Activated T-cell treated with anti-CD3 and anti-CD28 coated beads for 1 hour (primary cell): ENCODE measurements at regions not wholly inside any gene's neighbourhood (a gene's known extent, or its start where the extent isn't known, plus 50 kb on each side); places are given as distances from the start of the nearest gene placed in this dataset.

Source experiments
- DNase-seq: peaks from one replicate; pipeline ENCODE4 v3.0.0-alpha.2; 2020; ENCODE audit warnings: low read depth

DNA sequence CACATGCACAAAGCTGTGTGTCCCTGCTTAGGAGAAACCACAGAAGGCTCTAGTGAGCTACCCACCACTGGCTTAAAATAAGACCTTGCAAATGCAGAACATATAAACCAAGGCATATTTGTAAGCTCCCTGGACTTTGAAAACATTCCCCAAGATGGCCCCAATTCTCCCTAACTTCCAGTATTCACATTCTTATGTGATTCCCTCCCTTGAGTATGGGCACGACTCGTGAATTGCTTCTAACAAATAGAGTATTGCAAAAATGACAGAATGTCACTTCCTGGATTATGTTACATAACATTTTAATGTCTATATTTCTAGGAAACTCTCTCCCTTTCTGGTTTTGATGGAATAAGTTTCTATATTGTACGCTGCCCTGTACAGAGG, 131.8 kb upstream of the MCTP2 start:
- DNase-seq = no peak

- DNase-seq = no peak
These were observed 132.3 kb upstream of the MCTP2 start for GRCh38 chr15:94098921-94099573.

DNA sequence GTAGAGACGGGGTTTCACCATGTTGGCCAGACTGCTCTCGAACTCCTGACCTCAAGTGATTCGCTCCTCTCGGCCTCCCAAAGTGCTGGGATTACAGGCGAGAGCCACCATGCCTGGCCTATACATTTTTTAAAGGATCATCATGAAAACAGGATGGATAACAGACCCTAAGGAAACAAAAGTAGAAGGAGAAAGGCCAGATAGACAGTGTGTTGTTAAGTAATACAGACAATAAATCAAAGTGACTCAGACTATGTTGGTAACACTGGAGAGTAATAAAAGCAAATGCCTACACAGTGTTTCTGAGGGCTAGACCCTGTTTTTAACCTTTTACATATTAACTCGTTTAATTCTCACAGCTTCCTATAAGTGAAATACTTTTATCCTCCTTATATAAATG, 133.8 kb upstream of the MCTP2 start:
- DNase-seq = no peak

DNA sequence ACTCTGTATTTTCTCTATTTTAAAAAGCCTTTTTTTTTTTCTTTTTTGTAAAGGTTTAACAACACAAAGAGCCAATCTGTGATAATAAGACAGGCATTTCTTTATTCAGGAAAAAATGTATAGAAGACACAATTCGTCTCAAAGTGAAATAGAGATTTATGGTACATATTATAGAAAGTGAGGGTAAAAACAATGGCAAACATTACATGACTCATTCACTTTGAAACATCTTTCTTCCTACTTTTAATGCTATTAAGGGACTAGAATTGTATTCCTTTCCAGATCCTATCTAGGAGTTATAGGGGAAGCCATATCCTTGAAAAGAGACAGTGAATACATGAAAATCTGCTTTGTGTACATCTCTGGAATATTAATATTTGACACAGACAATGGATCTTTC, 137.1 kb upstream of the MCTP2 start:
- no peak for DNase-seq

DNA sequence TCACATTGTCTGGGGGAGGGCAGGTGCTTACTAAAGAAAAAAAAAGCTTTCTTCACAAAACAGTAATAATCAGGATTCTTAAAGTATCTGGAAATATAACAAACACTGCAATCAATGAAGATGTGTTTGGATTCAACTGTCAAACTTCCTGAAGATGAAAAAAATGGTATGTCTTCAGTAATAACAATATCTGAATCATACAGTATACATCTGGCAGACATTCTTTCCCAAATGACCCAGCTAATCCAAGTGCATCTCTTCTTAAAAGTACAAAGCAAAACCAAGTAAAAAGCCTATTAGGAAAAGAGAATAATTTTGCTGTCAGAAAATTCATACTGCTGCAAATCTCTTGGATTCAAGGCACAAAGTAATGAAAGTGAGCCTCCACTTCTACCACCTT, 145.0 kb upstream of the MCTP2 start:
- no peak for DNase-seq

DNA sequence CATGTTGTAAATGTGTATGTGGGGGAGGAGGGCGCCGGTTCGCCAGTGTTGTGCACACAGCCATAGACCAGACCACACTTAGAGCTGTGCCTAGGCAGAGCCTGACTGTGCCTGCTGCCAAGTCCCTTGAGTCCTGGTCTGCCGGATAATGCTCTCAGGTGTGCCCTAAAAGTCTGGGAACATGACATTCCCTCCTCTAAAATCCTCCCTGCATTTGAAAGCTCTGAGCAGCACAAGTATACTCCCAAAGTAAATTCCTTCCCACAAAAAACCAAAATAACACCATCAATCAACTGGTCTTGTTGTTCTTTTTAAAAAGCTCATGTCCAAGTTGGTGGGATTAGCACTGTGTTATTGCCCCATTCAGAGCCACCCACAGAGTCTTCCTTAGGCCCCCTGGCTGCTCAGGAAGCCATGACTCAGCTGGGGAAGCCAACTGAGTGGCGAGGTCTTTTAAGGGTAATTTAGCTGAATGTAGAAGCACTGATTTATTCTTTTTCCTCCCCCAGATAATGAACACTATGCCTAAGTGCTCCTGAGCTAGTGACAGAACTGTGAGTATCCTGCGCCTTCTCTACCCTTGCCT, 147.8 kb upstream of the MCTP2 start:
- no peak for DNase-seq

GRCh38 chr15:94081829-94082228, 149.5 kb upstream of the MCTP2 start:
- DNase-seq = no peak

GRCh38 chr15:94080989-94081605, 150.3 kb upstream of the MCTP2 start:
- no peak for DNase-seq

DNA sequence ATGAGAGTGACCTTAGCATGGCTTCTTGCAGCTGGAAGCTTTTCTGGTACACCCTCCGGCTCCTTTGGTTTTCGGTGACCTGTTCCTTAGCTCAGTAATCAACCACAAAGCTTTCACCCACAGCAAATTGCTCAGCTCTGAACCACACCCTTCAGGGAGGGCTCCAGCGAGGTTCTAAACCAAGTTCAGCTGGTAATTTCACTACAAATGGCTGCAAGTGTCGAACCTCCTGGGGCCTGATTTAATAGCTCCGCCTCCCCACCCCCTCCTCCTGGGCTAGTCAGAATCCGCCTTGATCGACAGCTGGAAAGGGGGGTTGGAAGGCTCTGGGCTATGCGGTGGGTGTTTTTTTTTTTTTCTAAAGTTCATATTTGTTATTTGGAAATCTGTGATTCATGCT, 150.9 kb upstream of the MCTP2 start:
- no peak for DNase-seq

GRCh38 chr15:94079968-94080367, 151.4 kb upstream of the MCTP2 start:
- no peak for DNase-seq

GRCh38 chr15:94079459-94079858, 151.9 kb upstream of the MCTP2 start:
- no peak for DNase-seq

GRCh38 chr15:94077938-94078337, 153.4 kb upstream of the MCTP2 start:
- no peak for DNase-seq

DNA sequence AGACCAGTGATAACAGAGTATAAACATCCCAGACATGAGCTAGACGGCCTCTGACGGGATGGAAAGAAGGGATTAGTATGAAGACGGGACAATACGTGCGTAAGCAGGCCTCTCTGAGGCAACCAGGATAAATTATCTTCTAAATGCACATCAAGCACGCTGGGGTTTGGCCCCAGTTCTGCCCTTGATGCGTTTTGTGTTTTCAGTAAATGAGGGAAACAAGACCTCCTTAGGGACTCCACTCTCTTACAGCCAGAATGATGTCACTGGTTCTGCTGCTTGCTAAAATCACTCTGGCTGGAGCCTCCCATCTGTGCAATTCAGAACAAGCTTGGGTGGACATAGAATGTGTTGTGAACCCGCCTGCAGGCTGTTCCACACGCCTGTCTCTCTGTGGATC, 156.0 kb upstream of the MCTP2 start:
- no peak for DNase-seq

- DNase-seq = no peak
These were observed 160.7 kb upstream of the MCTP2 start for GRCh38 chr15:94070356-94071295.

GRCh38 chr15:94069844-94070243, 161.5 kb upstream of the MCTP2 start:
- DNase-seq = no peak

GRCh38 chr15:94066811-94067210, 164.6 kb upstream of the MCTP2 start:
- no peak for DNase-seq

- no peak for DNase-seq
These were observed 165.3 kb upstream of the MCTP2 start for GRCh38 chr15:94066046-94066445.

GRCh38 chr15:94064676-94065313, 166.6 kb upstream of the MCTP2 start:
- no peak for DNase-seq

DNA sequence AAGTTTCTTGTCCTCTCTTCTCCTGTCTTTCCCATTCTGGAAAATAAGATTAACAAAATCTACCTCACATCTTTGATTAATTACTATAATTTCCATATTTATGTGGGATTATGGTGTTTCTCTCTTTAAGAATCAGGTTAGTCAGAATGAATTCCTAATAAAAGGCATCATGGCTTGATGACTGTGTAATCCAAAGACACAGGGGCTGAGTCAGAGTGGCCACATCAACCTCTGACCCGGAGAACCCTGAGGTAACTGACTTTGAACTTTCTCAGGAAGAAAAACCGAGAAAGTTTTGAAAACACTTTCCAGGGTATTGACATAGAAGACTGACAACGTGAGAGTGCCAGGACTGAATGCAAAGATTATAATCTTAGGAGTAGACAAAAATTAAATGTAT, 170.3 kb upstream of the MCTP2 start:
- no peak for DNase-seq

DNA sequence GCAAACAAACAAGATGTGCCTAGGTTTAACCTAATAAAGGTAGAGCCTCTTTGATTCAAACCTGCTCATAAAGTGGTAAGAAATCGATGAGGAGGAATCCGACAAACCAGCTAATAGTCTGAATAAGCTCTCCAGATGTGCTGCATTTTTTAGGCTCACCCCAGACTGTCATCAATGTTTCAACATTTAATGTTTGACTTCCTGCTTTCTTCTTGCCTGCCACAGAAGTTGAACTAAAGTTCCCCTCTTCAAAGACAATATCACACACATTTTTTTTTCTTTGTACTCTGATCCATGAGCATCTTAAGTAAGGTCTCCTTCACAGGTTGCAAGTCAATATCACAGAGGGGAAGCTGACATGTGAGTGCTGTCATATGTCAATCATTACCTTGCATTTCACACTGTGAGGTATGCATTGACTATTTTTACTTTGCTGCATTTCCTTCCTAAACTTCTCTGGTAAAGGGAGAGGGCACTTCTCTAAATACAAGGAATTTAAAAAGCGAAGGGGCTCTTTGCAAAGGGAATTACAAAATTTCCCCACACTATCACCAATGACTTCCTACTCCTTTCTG, 172.3 kb upstream of the MCTP2 start:
- DNase-seq = no peak

GRCh38 chr15:94057305-94057704, 174.1 kb upstream of the MCTP2 start:
- DNase-seq = no peak

DNA sequence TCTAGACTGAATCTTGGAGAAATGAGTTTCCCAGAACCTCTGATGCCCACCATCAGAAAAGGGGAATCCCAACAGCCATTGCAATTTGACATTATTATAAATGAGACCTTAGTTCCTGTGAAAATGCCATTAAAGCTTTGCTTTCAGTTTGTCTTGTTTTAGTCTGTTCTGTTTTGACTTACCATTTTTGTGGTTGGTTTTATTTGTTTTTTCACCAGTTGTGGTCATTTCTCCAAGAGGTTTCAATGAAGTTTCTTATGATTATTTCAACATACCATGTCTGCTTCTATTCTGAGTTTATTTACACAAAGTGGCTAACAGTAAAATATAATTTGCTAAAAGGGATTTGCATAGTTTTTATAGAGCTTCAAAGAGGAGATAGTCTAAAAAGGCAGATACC, 175.0 kb upstream of the MCTP2 start:
- no peak for DNase-seq
